Tibial nerve (tissue), 3 donors: ENCODE measurements at regions not wholly inside any gene's neighbourhood (a gene's known extent, or its start where the extent isn't known, plus 50 kb on each side); places are given as distances from the start of the nearest gene placed in this dataset.

Experiments
- POLR2A ChIP-seq, 2 donors: fragments of 450-650 bp; IDR thresholded peaks; one replicate each; pipeline ENCODE4 v1.6.1; 2017; ENCODE audit warnings: antibody characterized with exemption in 2 of 2, mild to moderate bottlenecking in 2 of 2, moderate library complexity in 2 of 2
- TF ChIP-seq, protein P1 (sequence below), 5 experiments: fragments of 200-600 bp in 3 of 5; fragments of 450-650 bp in 2 of 5; sonication (generic) in 3 of 5; IDR thresholded peaks; one replicate each; pipeline ENCODE4 v1.5.1; 2016 to 2019; ENCODE audit warnings: antibody characterized with exemption in 5 of 5, mild to moderate bottlenecking in 3 of 5, moderate library complexity in 2 of 5

- TF ChIP-seq, protein P1, sequence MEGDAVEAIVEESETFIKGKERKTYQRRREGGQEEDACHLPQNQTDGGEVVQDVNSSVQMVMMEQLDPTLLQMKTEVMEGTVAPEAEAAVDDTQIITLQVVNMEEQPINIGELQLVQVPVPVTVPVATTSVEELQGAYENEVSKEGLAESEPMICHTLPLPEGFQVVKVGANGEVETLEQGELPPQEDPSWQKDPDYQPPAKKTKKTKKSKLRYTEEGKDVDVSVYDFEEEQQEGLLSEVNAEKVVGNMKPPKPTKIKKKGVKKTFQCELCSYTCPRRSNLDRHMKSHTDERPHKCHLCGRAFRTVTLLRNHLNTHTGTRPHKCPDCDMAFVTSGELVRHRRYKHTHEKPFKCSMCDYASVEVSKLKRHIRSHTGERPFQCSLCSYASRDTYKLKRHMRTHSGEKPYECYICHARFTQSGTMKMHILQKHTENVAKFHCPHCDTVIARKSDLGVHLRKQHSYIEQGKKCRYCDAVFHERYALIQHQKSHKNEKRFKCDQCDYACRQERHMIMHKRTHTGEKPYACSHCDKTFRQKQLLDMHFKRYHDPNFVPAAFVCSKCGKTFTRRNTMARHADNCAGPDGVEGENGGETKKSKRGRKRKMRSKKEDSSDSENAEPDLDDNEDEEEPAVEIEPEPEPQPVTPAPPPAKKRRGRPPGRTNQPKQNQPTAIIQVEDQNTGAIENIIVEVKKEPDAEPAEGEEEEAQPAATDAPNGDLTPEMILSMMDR (IDR thresholded peaks at IDR 0.05) = no peak
- TF ChIP-seq POLR2A (IDR thresholded peaks at IDR 0.05) = no peak
Measured at GRCh38 chrX:21153033-21153432, 221.2 kb upstream of the CNKSR2 start.
